Activated CD4-positive, CD25-positive, alpha-beta regulatory T cell treated with anti-CD3 and anti-CD28 coated beads, Interleukin-2, amount 50 U/mL, for 16 hours (primary cell): ENCODE measurements at regions not wholly inside any gene's neighbourhood (a gene's known extent, or its start where the extent isn't known, plus 50 kb on each side); places are given as distances from the start of the nearest gene placed in this dataset.

ENCODE experiments used
- DNase-seq: peaks from one replicate; pipeline ENCODE4 v3.0.0-alpha.2; 2020; ENCODE audit warnings: low read depth, low spot score

DNA sequence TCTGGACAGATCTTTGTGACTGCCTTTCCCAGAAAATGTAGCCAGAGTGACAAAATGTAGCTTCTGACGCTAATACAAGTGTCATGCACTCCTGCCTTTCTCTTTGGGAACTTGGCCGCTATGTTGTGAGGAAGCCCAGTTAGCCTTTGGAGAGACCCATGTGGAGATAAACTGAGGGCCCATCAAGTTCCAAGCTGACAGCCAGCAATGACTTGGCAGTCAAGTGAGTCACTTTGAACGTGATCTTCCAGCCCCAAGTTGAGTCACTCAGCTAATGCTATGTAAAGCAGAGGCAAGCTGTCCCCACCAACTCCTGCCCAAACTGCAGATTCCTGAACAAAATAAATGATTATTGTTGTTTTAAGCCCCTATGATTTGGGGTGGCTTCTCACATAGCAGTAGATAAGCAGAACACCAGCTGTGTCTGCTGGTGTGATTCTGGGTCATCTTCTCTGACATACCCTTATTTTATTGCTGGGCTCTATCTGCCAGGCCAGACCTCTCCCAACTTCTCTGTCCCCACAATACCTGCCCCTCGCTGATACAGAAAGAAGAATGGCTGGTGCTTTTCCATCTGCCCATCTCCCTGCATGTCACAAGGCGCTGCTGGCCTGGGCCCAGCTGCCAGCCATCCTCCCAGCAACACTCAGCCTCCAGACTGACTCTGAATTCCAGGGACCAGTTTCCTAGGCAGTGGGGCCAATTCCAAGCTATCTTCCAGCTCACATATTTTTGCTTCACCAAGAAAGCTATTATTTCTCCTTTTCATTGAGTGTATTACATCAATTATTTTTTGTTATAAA lies 274.8 kb downstream of the LRFN2 start:
- no peak for DNase-seq

DNA sequence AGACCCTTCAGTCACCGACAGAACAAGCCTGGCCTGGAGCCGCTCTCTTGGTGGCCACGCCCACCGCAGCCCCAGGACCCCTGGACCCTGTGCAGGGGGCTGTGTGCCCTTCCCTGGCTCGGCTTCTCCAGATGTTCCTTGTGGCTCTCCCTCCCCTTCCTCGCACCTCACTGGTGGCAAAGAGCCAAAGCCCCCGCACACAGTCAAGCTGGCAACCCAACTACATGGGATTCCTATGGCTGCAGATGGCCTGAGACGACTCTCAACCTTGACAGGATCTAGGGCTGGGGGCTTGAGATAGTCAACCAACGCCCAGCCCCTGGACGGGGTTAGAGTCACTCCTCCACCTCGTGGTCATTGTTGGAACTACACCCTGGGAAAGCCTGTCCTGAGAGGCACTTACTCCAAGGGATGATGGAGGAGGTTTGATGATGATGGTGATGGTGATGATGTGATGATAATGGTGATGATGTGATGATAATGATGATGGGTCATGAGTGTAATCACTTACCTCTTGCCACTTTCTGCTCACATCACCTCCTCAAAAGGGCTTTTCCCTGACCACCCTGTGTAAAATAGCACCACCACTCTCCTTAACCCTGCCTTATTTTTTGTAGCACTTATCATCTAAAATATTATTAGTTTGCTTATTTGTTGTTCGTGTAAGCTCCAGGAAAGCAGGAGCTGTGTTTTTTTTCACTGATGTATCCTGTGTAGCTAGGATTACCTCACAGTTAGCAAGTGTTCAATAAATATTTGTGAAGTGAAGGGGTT lies 278.4 kb downstream of the LRFN2 start:
- peak; percentile 6 for DNase-seq

GRCh38 chr6:40307712-40308111 lies 279.5 kb downstream of the LRFN2 start:
- DNase-seq: no peak

DNA sequence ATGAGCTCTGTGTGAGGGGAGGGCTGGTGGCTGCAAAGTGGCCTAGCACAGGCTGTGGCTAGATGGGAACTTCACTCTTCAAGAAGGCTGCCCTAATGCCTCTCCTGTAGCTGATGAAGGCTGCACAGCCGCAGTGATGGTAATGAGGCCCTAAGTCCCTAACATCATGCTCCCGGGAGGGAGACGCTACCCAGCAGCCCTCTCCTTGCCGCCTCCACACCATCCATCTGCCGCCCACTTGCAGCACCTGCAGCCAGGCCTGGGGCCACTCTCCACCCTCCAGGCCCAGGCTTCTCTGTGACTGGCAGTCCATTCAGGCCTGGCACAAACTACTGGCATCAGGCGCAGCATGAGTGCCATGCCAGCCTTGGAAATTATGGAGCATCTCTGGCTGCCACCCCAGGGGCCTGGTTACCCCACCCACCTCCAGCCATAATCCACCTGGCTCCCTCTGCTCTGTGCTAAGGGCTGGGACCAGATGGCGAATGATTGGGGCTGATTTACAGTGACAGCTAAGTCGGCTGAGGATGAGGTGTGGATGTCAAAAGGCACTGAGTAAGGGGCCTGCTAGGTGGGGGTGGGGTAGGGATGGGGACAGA lies 284.2 kb downstream of the LRFN2 start:
- no peak for DNase-seq

GRCh38 chr6:40299681-40300080 lies 287.5 kb downstream of the LRFN2 start:
- DNase-seq: no peak

DNA sequence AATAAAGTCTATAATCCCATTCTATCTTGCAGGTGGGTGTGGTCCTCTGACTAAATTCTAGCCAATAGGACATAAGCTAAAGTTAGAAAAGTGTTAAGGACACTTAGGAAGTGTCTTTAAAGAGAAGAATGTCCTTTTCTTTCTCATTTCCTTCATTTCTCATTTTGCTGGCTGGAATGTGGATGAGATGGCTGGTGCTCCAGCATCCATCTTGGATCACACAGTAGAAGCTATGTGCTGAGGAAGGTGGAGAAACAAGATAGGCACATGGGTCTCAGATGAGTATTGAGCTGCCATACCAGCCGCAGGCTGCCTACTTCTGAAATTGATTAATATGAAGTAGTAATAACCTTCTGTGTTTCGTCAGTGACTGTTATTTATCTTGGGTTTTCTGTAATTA lies 289.0 kb downstream of the LRFN2 start:
- no peak for DNase-seq

DNA sequence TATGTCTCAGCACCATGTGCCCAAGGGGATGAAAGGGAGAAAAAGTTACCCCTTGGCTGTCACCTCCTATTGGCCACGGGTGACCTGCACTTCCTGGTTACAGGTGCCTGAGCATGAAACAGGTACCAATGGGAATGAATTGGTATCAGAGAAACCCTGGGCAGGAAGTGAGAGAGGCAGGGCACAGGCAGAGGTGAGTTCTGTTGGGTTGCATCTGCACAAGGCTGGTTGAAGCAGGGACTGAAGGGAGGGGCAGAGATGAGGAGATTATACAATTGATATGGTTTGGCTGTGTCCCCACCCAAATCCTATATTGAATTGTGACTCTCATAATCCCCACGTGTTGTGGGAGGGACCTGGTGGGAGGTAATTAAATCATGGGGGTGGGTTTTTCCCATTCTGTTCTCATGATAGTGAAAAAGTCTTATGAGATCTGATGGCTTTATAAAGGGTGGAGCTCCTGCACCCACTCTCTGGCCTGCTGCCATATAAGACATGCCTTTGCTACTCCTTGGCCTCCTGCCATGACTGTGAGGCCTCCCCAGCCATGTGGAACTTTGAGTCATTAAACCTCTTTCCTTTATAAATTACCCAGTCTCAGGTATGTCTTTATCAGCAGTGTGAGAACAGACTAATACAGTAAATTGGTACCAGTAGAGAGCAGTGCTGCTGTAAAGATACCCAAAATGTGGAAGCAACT lies 291.8 kb downstream of the LRFN2 start:
- DNase-seq: no peak

- no peak for DNase-seq
Observed at GRCh38 chr6:40293460-40294185, 293.5 kb downstream of the LRFN2 start.

DNA sequence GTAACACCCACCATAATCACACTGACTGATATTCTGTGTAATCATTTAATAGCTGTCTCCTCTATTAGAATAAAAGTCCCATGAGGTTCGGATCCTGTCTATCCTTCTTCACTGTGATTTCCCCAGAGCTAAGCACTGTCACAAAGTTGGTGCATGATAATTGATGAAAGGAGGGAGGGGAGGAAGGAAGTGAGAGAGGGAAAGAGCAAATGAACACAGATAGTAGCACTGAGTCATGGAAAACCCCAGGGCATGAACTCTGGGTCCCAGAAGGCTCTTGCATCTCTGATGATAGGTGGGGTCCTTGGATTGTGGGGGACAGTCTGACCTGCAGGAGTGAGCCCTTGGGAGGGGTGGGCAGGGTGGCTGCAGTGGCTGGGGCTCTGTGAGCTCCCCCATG lies 294.1 kb downstream of the LRFN2 start:
- no peak for DNase-seq

GRCh38 chr6:40290816-40291215 lies 296.3 kb downstream of the LRFN2 start:
- DNase-seq: no peak

- no peak for DNase-seq
Observed at GRCh38 chr6:40288919-40289318, 298.2 kb downstream of the LRFN2 start.

DNA sequence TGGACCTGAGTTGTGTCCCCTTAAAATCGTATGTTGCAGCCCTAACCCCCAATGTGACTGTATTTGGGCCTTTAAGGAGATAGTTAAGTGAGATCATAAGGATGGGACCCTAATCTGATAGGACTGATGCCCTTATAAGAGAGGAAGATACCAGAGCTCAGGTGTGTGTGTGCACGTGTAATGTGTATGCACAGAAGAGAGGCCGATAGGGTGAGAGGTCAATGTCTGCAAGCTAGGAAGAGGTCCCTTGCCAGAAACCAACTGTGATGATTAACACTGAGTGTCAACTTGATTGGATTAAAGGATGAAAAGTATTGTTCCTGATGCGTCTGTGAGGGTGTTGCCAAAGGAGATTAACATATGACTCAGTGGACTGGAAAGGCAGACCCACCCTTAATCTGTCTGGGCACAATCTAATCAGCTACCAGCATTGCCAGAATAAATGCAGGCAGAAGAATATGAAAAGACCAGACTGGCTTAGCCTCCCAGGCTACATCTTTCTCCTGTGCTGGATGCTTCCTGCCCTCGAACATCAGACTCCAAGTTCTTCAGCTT lies 299.8 kb downstream of the LRFN2 start:
- DNase-seq: no peak

DNA sequence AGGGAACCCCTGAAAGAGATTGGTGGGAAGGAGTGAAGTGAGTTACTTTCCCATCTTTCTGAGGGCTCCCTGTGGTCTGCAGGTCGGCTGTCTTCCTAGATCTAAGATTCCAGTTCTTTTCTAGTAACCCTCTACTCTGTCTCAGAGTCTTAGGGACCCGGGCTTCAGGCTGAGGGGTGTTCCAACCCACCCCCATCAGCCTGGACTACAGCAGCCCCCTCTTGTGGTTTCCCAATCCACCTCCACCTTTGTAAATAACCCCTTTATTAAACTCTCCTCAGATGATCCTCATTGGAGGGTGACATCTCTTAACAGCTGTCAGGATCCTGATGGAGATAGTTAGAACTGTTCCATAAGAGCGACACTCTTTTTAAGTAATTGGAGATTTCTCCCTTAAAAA lies 300.4 kb downstream of the LRFN2 start:
- DNase-seq: no peak

GRCh38 chr6:40285996-40286395 lies 301.2 kb downstream of the LRFN2 start:
- no peak for DNase-seq

- DNase-seq: no peak
Observed at GRCh38 chr6:40285535-40285934, 301.6 kb downstream of the LRFN2 start.

- DNase-seq: no peak
Observed at GRCh38 chr6:40282986-40283385, 304.2 kb downstream of the LRFN2 start.

GRCh38 chr6:40281402-40281801 lies 305.8 kb downstream of the LRFN2 start:
- DNase-seq: no peak

- DNase-seq: no peak
Observed at GRCh38 chr6:40280231-40280630, 306.9 kb downstream of the LRFN2 start.

- no peak for DNase-seq
Observed at GRCh38 chr6:40276141-40276540, 311.0 kb downstream of the LRFN2 start.

GRCh38 chr6:40274058-40274457 lies 313.1 kb downstream of the LRFN2 start:
- DNase-seq: no peak

DNA sequence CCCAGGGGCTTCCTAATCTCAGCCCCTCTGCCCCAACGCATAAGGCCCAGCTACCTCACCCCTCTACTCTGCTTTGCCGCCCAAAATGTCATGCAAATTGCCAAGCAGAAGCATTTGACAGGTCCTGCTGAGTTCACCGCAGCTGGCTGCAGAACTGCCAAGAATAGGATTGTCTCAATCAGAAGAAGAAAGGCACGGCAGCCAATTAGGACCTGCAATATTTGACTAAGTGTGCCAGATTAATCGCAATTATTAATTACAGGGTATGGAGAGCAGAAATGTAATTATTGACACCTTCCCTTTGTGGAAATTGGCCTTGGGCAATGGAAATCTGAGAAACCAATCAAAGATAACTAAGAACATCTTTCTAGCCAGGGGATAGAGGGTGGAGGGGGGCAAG lies 318.6 kb downstream of the LRFN2 start:
- DNase-seq: no peak
